H1 (cell line): ENCODE measurements at regions not wholly inside any gene's neighbourhood (a gene's known extent, or its start where the extent isn't known, plus 50 kb on each side); places are given as distances from the start of the nearest gene placed in this dataset.

ENCODE experiments used
- EP300 ChIP-seq, 2 experiments: IDR thresholded peaks; 1 replicate in 1 of 2; 2 replicates in 1 of 2; pipeline ENCODE4 v1.6.1; 2011 to 2012; ENCODE audit warnings: low read depth in 2 of 2, low read length in 2 of 2, mild to moderate bottlenecking in 2 of 2, borderline replicate concordance in 1 of 2, inconsistent platforms in 1 of 2, moderate library complexity in 1 of 2
- NANOG ChIP-seq: IDR thresholded peaks from 2 replicates; pipeline ENCODE4 v1.6.1; 2011; ENCODE audit warnings: low read length, low read depth, mild to moderate bottlenecking, inconsistent platforms; ENCODE audit not compliant: insufficient read depth, poor library complexity, severe bottlenecking
- SIRT6 ChIP-seq: IDR thresholded peaks from one replicate; pipeline ENCODE4 v1.7.1; 2012; ENCODE audit warnings: low read length, inconsistent platforms
- TAF1 ChIP-seq: IDR thresholded peaks from 2 replicates; pipeline ENCODE4 v1.6.1; 2011; ENCODE audit warnings: mild to moderate bottlenecking, low read depth, low read length
- TBP ChIP-seq: IDR thresholded peaks from 2 replicates; pipeline ENCODE4 v1.6.1; 2011; ENCODE audit warnings: low read depth, low read length, improper control_type of control experiment
- TF ChIP-seq, protein P1 (sequence below): IDR thresholded peaks from 2 replicates; pipeline ENCODE4 v1.6.1; 2012; ENCODE audit warnings: inconsistent platforms

DNA sequence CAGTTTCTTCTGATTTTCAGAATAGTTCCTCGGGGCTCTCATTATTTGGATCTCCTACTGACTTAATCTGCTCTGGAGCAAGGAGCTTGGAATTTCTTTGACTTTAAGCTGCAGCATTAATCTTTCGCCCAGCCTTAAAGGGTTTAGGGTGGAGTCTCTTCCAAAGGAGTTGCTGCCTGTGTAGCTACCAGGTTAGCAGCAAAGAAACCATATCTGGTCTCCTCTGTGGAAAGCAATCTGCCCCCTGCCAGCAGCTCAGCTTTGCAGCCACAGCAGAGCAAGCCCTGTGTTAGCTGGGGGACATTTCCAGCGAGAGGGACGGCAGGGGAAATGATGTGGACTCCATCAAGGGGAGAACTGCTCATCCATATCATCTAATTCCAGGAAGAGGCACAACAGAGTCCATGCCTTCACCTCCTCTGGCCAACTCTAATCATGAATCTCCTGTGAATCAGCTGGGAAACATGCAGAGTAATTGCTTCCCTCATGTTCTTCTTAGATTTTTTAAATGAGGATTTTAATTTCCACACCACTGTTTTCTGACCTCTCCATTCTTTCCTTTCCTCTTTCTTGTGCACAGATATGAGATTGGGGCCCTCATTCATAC, 827.6 kb upstream of the CA10 start (continued):
- no peak for TF ChIP-seq TBP
- TF ChIP-seq SIRT6, result no peak
- no peak for TF ChIP-seq TAF1
- TF ChIP-seq, protein P1, sequence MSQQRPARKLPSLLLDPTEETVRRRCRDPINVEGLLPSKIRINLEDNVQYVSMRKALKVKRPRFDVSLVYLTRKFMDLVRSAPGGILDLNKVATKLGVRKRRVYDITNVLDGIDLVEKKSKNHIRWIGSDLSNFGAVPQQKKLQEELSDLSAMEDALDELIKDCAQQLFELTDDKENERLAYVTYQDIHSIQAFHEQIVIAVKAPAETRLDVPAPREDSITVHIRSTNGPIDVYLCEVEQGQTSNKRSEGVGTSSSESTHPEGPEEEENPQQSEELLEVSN, result no peak
- no peak for TF ChIP-seq EP300 (IDR thresholded peaks at IDR 0.05; ENCODE audit: borderline replicate concordance in 1 of 2, low read depth in 2 of 2, low read length in 2 of 2)
- TF ChIP-seq NANOG, result no peak
